HCT116 (cell line): ENCODE measurements at regions not wholly inside any gene's neighbourhood (a gene's known extent, or its start where the extent isn't known, plus 50 kb on each side); places are given as distances from the start of the nearest gene placed in this dataset.

Experiments
- ATAC-seq: fragments of 200-7000 bp; cut with Tn5 transposase; 2 replicates; pipeline ENCODE4 v1.9.1; 2020; ENCODE audit warnings: mild to moderate bottlenecking, moderate library complexity
- BruUV-seq: library from RNA; stranded (reverse); fragments of 400-500 nt; replicated peaks from 2 replicates; lab custom pipeline; 2021; lab: Mats Ljungman, UMichigan
- CTCF ChIA-PET: fragments of 300-600 bp; sonication (Branson Sonifier 250); formaldehyde crosslinking; loops from one replicate; lab custom pipeline; 2021; ENCODE audit warnings: antibody characterized with exemption; lab: Charles Lee
- POLR2A ChIA-PET: fragments of 300-600, 350-600 bp; sonication (Branson Sonifier 250); formaldehyde crosslinking; loops from one replicate; lab custom pipeline; 2021; ENCODE audit warnings: antibody characterized with exemption; lab: Charles Lee
- RAD21 ChIA-PET, 2 experiments: fragments of 300-600 bp; sonication (Branson Sonifier 250); formaldehyde crosslinking; loops; one replicate each; lab custom pipeline; 2023; ENCODE audit warnings: low total read pairs in 2 of 2; ENCODE audit not compliant: uncharacterized antibody in 2 of 2, unreplicated experiment in 2 of 2, low non-redundant PET in 1 of 2; lab: Charles Lee
- DNase-seq: peaks from one replicate; pipeline ENCODE4 v3.0.0-alpha.2; 2010; ENCODE audit warnings: low read depth, low spot score
- H2AFZ ChIP-seq: fragments of 200-600 bp; shearing (Covaris generic), sonication (generic); 2 replicates; pipeline ENCODE4 v1.6.1; 2017; ENCODE audit warnings: low read depth, mixed run types, mixed read lengths, antibody characterized with exemption, low read length; ENCODE audit not compliant: poor library complexity, severe bottlenecking
- H3K27ac ChIP-seq: 2 replicates; pipeline ENCODE4 v1.5.1; 2012; ENCODE audit warnings: low read depth, low read length
- H3K27me3 ChIP-seq: fragments of 200-600 bp; sonication (generic); 2 replicates; pipeline ENCODE4 v1.6.1; 2016; ENCODE audit warnings: mixed run types, low read length, mixed read lengths; ENCODE audit not compliant: insufficient read depth
- H3K36me3 ChIP-seq, 2 experiments: fragments of 200-500 bp in 1 of 2; fragments of 200-600 bp in 1 of 2; sonication (Bioruptor generic) in 1 of 2; sonication (generic) in 1 of 2; 2 replicates each; pipeline versions ENCODE4 v1.5.1 to v1.6.1; 2014 to 2016; ENCODE audit warnings: low read length in 2 of 2, inconsistent platforms in 1 of 2, mixed read lengths in 1 of 2, mixed run types in 1 of 2; ENCODE audit not compliant: insufficient read depth in 2 of 2, control insufficient read depth in 1 of 2
- H3K4me1 ChIP-seq, 2 experiments: fragments of 200-600 bp in 1 of 2; sonication (generic) in 1 of 2; 2 replicates each; pipeline versions ENCODE4 v1.5.1 to v1.6.1; 2012 to 2017; ENCODE audit warnings: low read length in 2 of 2, inconsistent platforms in 1 of 2, mild to moderate bottlenecking in 1 of 2, mixed read lengths in 1 of 2, mixed run types in 1 of 2, moderate library complexity in 1 of 2; ENCODE audit not compliant: insufficient read depth in 2 of 2, control insufficient read depth in 1 of 2
- H3K4me2 ChIP-seq: fragments of 200-600 bp; sonication (generic); 2 replicates; pipeline ENCODE4 v1.6.1; 2017; ENCODE audit warnings: mixed run types, low read length, mixed read lengths
- H3K4me3 ChIP-seq, 2 experiments: fragments of 200-600 bp in 1 of 2; sonication (generic) in 1 of 2; replicated peaks in 1 of 2; 2 replicates each; pipeline ENCODE4 v1.5.1; 2011 to 2016; ENCODE audit warnings: low read length in 2 of 2, control low read depth in 1 of 2, low read depth in 1 of 2, mild to moderate bottlenecking in 1 of 2, mixed read lengths in 1 of 2, mixed run types in 1 of 2
- H3K79me2 ChIP-seq: fragments of 200-600 bp; sonication (generic); 2 replicates; pipeline ENCODE4 v1.6.1; 2017; ENCODE audit warnings: mild to moderate bottlenecking, mixed run types, low read length, moderate library complexity, mixed read lengths; ENCODE audit not compliant: insufficient read depth
- H3K9ac ChIP-seq: fragments of 200-600 bp; sonication (generic); 2 replicates; pipeline ENCODE4 v1.6.1; 2016; ENCODE audit warnings: low read length, mixed read lengths
- H3K9me2 ChIP-seq: fragments of 200-600 bp; sonication (generic), shearing (Covaris generic); 2 replicates; pipeline ENCODE4 v1.6.1; 2017; ENCODE audit warnings: mixed run types, mild to moderate bottlenecking, moderate library complexity; ENCODE audit not compliant: insufficient read depth
- H3K9me3 ChIP-seq, 2 experiments: fragments of 200-500 bp in 1 of 2; fragments of 200-600 bp in 1 of 2; sonication (Bioruptor generic) in 1 of 2; sonication (generic) in 1 of 2; 2 replicates each; pipeline ENCODE4 v1.6.1; 2014 to 2017; ENCODE audit warnings: low read length in 2 of 2, mixed read lengths in 2 of 2, inconsistent platforms in 1 of 2, low read depth in 1 of 2, mild to moderate bottlenecking in 1 of 2, mixed run types in 1 of 2, moderate library complexity in 1 of 2; ENCODE audit not compliant: control insufficient read depth in 1 of 2, insufficient read depth in 1 of 2
- H4K20me1 ChIP-seq: fragments of 200-600 bp; sonication (generic), shearing (Covaris generic); 2 replicates; pipeline ENCODE4 v1.6.1; 2017; ENCODE audit warnings: mixed run types, mild to moderate bottlenecking, moderate library complexity; ENCODE audit not compliant: insufficient read depth
- CBX3 ChIP-seq: IDR thresholded peaks from 2 replicates; pipeline ENCODE4 v1.6.1; 2012; ENCODE audit warnings: low read depth
- CEBPB ChIP-seq: IDR thresholded peaks from 2 replicates; pipeline ENCODE4 v1.6.1; 2012; ENCODE audit warnings: low read depth
- EGR1 ChIP-seq: IDR thresholded peaks from 2 replicates; pipeline ENCODE4 v1.6.1; 2012; ENCODE audit warnings: low read depth
- EZH2phosphoT487 ChIP-seq: fragments of 200-600 bp; IDR thresholded peaks from 2 replicates; pipeline ENCODE4 v1.6.1; 2018; ENCODE audit warnings: antibody characterized with exemption, borderline replicate concordance
- FOSL1 ChIP-seq: IDR thresholded peaks from 2 replicates; pipeline ENCODE4 v1.6.1; 2012; ENCODE audit warnings: low read depth
- JUND ChIP-seq: IDR thresholded peaks from 2 replicates; pipeline ENCODE4 v1.6.1; 2012
- POLR2A ChIP-seq: IDR thresholded peaks from 2 replicates; pipeline ENCODE4 v1.7.0; 2011; ENCODE audit warnings: borderline replicate concordance; ENCODE audit not compliant: insufficient read depth, insufficient read length; ENCODE audit errors: extremely low read depth
- RAD21 ChIP-seq: IDR thresholded peaks from 2 replicates; pipeline ENCODE4 v1.6.1; 2012; ENCODE audit warnings: low read depth, mild to moderate bottlenecking
- SIN3A ChIP-seq: IDR thresholded peaks from 2 replicates; pipeline ENCODE4 v1.6.1; 2012; ENCODE audit warnings: low read depth
- SRF ChIP-seq: IDR thresholded peaks from 2 replicates; pipeline ENCODE4 v1.6.1; 2012; ENCODE audit warnings: low read depth
- TCF7L2 ChIP-seq: IDR thresholded peaks from 2 replicates; pipeline ENCODE4 v1.7.0; 2011; ENCODE audit warnings: borderline replicate concordance, inconsistent platforms; ENCODE audit not compliant: insufficient read depth, insufficient read length; ENCODE audit errors: extremely low read depth
- YY1 ChIP-seq: IDR thresholded peaks from 2 replicates; pipeline ENCODE4 v1.6.1; 2011; ENCODE audit warnings: low read length, low read depth, moderate library complexity, mild to moderate bottlenecking; ENCODE audit not compliant: insufficient replicate concordance; ENCODE audit errors: extremely low read depth
- ZBTB33 ChIP-seq: IDR thresholded peaks from 2 replicates; pipeline ENCODE4 v1.6.1; 2011; ENCODE audit warnings: mild to moderate bottlenecking, low read length, moderate library complexity; ENCODE audit not compliant: insufficient replicate concordance; ENCODE audit errors: extremely low read depth
- ZNF274 ChIP-seq: fragments of 200-500 bp; sonication (Bioruptor generic); IDR thresholded peaks from 2 replicates; pipeline ENCODE4 v1.6.1; 2014; ENCODE audit warnings: mild to moderate bottlenecking, low read depth, low read length, inconsistent platforms
- intact Hi-C: fragments of 100-400 bp; cut with micrococcal nuclease; formaldehyde crosslinking; loops from 2 replicates; pipeline ENCODE4 v1.10.0; 2022
- TF ChIP-seq, protein P1 (sequence below): IDR thresholded peaks from 2 replicates; pipeline ENCODE4 v1.6.1; 2012
- TF ChIP-seq, protein P2 (sequence below): IDR thresholded peaks from 2 replicates; pipeline ENCODE4 v1.6.1; 2012
- TF ChIP-seq, protein P3 (sequence below), 3 experiments: fragments of 200-600 bp in 1 of 3; sonication (generic) in 1 of 3; IDR thresholded peaks in 2 of 3; conservative IDR thresholded peaks in 1 of 3; 2 replicates each; pipeline ENCODE4 v1.5.1; 2012 to 2017; ENCODE audit warnings: low read depth in 2 of 3, low read length in 2 of 3, antibody characterized with exemption in 1 of 3, borderline replicate concordance in 1 of 3, control low read depth in 1 of 3, mild to moderate bottlenecking in 1 of 3, mixed read lengths in 1 of 3, mixed run types in 1 of 3, moderate library complexity in 1 of 3; ENCODE audit not compliant: insufficient read depth in 1 of 3

DNA sequence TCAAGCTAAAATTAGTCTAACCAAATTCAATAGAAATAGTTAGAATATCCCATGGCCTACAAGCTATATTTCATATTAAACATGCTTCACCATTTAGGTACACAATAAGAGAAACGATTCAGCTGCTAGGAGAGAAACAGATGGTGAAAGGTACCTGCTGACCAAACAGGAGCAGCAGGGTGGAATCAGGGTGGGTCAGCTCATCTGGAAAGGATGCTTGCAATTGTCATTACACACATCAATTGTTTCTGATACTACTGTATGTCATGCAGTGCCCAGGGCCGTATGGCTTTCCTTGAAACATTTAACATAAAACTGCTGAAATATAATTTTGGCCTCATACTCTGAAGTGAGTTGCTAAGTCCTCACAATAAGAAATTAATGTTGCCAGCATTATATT, 776.0 kb downstream of the DACH1 start:
- ATAC-seq: no peak
- H2AFZ ChIP-seq: no peak overlapping the region
- no peak overlapping the region for H3K27ac ChIP-seq
- H4K20me1 ChIP-seq: no peaks in the 10 kb centered on the region
- no peak overlapping the region for H3K4me3 ChIP-seq
- no peaks in the 10 kb centered on the region for H3K79me2 ChIP-seq
- no peaks in the 10 kb centered on the region for H3K4me1 ChIP-seq
- no TSS peak for BruUV-seq
- H3K4me2 ChIP-seq: no peak overlapping the region
- 0 out of 4 replicates have a peak, but pooled peaks cover 0 to 5% of the 10 kb centered on the region in 2 experiments for H3K9me3 ChIP-seq
- DNase-seq: no peak
- RAD21 ChIA-PET: no interaction called here
- H3K9me2 ChIP-seq: no peaks in the 10 kb centered on the region
- CTCF ChIA-PET: no interaction called here
- POLR2A ChIA-PET: no interaction called here
- intact Hi-C loops: no loop called here
- no peaks in the 10 kb centered on the region for H3K27me3 ChIP-seq
- TF ChIP-seq CEBPB (no peak), YY1 (no peak), FOSL1 (no peak), SIN3A (no peak), POLR2A (no peak), EZH2phosphoT487 (no peak), JUND (no peak), EGR1 (no peak), RAD21 (no peak), ZNF274 (no peak), TCF7L2 (no peak), CBX3 (no peak), ZBTB33 (no peak), SRF (no peak)
- TF ChIP-seq, protein P1, sequence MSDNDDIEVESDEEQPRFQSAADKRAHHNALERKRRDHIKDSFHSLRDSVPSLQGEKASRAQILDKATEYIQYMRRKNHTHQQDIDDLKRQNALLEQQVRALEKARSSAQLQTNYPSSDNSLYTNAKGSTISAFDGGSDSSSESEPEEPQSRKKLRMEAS: no peak
- TF ChIP-seq, protein P2, sequence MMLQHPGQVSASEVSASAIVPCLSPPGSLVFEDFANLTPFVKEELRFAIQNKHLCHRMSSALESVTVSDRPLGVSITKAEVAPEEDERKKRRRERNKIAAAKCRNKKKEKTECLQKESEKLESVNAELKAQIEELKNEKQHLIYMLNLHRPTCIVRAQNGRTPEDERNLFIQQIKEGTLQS: no peak
- TF ChIP-seq, protein P3, sequence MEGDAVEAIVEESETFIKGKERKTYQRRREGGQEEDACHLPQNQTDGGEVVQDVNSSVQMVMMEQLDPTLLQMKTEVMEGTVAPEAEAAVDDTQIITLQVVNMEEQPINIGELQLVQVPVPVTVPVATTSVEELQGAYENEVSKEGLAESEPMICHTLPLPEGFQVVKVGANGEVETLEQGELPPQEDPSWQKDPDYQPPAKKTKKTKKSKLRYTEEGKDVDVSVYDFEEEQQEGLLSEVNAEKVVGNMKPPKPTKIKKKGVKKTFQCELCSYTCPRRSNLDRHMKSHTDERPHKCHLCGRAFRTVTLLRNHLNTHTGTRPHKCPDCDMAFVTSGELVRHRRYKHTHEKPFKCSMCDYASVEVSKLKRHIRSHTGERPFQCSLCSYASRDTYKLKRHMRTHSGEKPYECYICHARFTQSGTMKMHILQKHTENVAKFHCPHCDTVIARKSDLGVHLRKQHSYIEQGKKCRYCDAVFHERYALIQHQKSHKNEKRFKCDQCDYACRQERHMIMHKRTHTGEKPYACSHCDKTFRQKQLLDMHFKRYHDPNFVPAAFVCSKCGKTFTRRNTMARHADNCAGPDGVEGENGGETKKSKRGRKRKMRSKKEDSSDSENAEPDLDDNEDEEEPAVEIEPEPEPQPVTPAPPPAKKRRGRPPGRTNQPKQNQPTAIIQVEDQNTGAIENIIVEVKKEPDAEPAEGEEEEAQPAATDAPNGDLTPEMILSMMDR (IDR thresholded peaks at IDR 0.05 in 2 of 3, conservative IDR thresholded peaks at IDR 0.05 in 1 of 3; ENCODE audit: borderline replicate concordance in 1 of 3, insufficient read depth in 1 of 3, low read depth in 2 of 3, low read length in 2 of 3): no peak
- no peak overlapping the region for H3K9ac ChIP-seq
- H3K36me3 ChIP-seq: no peaks in the 10 kb centered on the region
